HEK293 (cell line): ENCODE measurements at regions not wholly inside any gene's neighbourhood (a gene's known extent, or its start where the extent isn't known, plus 50 kb on each side); places are given as distances from the start of the nearest gene placed in this dataset.

Experiments
- CTCF ChIA-PET: fragments of 350-600 bp; formaldehyde crosslinking; extraction: SDS; loops from one replicate; lab custom pipeline; 2021; ENCODE audit warnings: antibody characterized with exemption; lab: Yijun Ruan, JAX
- POLR2A ChIA-PET: fragments of 300-600 bp; formaldehyde crosslinking; extraction: SDS; loops from one replicate; lab custom pipeline; 2020; ENCODE audit warnings: antibody characterized with exemption, inconsistent platforms; lab: Yijun Ruan, JAX
- H3K27ac ChIP-seq: fragments of 200-500 bp; sonication (Bioruptor generic); 2 replicates; pipeline ENCODE4 v1.5.1; 2014; ENCODE audit warnings: low read depth, low read length, control low read depth, inconsistent platforms; ENCODE audit errors: extremely low read depth
- H3K36me3 ChIP-seq, 2 experiments: fragments of 200-500 bp in 1 of 2; sonication (Bioruptor generic) in 1 of 2; 1 replicate in 1 of 2; 2 replicates in 1 of 2; pipeline ENCODE4 v1.5.1; 2014 to 2017; ENCODE audit warnings: inconsistent platforms in 2 of 2, low read length in 2 of 2; ENCODE audit not compliant: control insufficient read depth in 2 of 2, insufficient read depth in 1 of 2
- H3K4me1 ChIP-seq: fragments of 200-500 bp; sonication (Bioruptor generic); 2 replicates; pipeline ENCODE4 v1.5.1; 2014; ENCODE audit warnings: mild to moderate bottlenecking, low read length, inconsistent platforms; ENCODE audit not compliant: control insufficient read depth, insufficient read depth
- H3K4me3 ChIP-seq: 2 replicates; pipeline ENCODE4 v1.5.1; 2011; ENCODE audit warnings: low read depth, mild to moderate bottlenecking, control low read depth, low read length, moderate library complexity
- H3K9me3 ChIP-seq: fragments of 200-500 bp; sonication (Bioruptor generic); 2 replicates; pipeline ENCODE4 v1.5.1; 2014; ENCODE audit warnings: low read depth, low read length, inconsistent platforms; ENCODE audit not compliant: control insufficient read depth, insufficient read depth
- KLF1 ChIP-seq: fragments of 450-650 bp; formaldehyde crosslinking; IDR thresholded peaks from 2 replicates; pipeline ENCODE4 v1.5.1; 2016; ENCODE audit warnings: missing biosample characterization, missing genetic modification characterization
- SP2 ChIP-seq: fragments of 450-650 bp; formaldehyde crosslinking; IDR thresholded peaks from 2 replicates; pipeline ENCODE4 v1.5.1; 2016; ENCODE audit warnings: missing biosample characterization, missing genetic modification characterization
- TCF7L2 ChIP-seq: IDR thresholded peaks from 2 replicates; pipeline ENCODE4 v1.6.1; 2011; ENCODE audit warnings: low read depth, mild to moderate bottlenecking, inconsistent platforms, low read length, moderate library complexity, borderline replicate concordance
- ZNF19 ChIP-seq: fragments of 450-650 bp; formaldehyde crosslinking; IDR thresholded peaks from 2 replicates; pipeline ENCODE4; 2016; ENCODE audit warnings: missing biosample characterization, missing genetic modification characterization, low read depth
- ZNF214 ChIP-seq: fragments of 450-650 bp; formaldehyde crosslinking; IDR thresholded peaks from 2 replicates; pipeline ENCODE4 v1.5.1; 2017; ENCODE audit warnings: missing biosample characterization, mild to moderate bottlenecking, missing genetic modification characterization, borderline replicate concordance
- ZNF248 ChIP-seq: fragments of 450-650 bp; formaldehyde crosslinking; IDR thresholded peaks from 2 replicates; pipeline ENCODE4 v1.5.1; 2017; ENCODE audit warnings: missing biosample characterization, missing genetic modification characterization
- ZNF274 ChIP-seq, 2 experiments: fragments of 200-500 bp in 1 of 2; fragments of 450-650 bp in 1 of 2; sonication (Bioruptor generic) in 1 of 2; formaldehyde crosslinking in 1 of 2; IDR thresholded peaks; 2 replicates each; pipeline versions ENCODE4 v1.5.1 to v1.6.1; 2014 to 2016; ENCODE audit warnings: borderline replicate concordance in 1 of 2, inconsistent platforms in 1 of 2, low read length in 1 of 2, missing biosample characterization in 1 of 2, missing genetic modification characterization in 1 of 2
- ZNF341 ChIP-seq: fragments of 450-650 bp; formaldehyde crosslinking; IDR thresholded peaks from 2 replicates; pipeline ENCODE4; 2016; ENCODE audit warnings: low read depth, missing biosample characterization, missing genetic modification characterization
- ZNF37A ChIP-seq: fragments of 450-650 bp; IDR thresholded peaks from 2 replicates; pipeline ENCODE4 v1.5.1; 2018; ENCODE audit warnings: missing biosample characterization, missing genetic modification characterization
- ZNF391 ChIP-seq: fragments of 450-650 bp; formaldehyde crosslinking; IDR thresholded peaks from 2 replicates; pipeline ENCODE4 v1.5.1; 2016; ENCODE audit warnings: low read depth, missing biosample characterization, missing genetic modification characterization, borderline replicate concordance
- ZNF514 ChIP-seq: fragments of 450-650 bp; formaldehyde crosslinking; IDR thresholded peaks from 2 replicates; pipeline ENCODE4 v1.5.1; 2016; ENCODE audit warnings: missing biosample characterization, missing genetic modification characterization
- ZNF621 ChIP-seq: fragments of 450-650 bp; formaldehyde crosslinking; IDR thresholded peaks from 2 replicates; pipeline ENCODE4 v1.5.1; 2017; ENCODE audit warnings: missing biosample characterization, missing genetic modification characterization
- ZNF791 ChIP-seq: fragments of 450-650 bp; formaldehyde crosslinking; IDR thresholded peaks from 2 replicates; pipeline ENCODE4 v1.5.1; 2016; ENCODE audit warnings: missing biosample characterization, missing genetic modification characterization
- ZNF792 ChIP-seq: fragments of 450-650 bp; formaldehyde crosslinking; IDR thresholded peaks from 2 replicates; pipeline ENCODE4 v1.5.1; 2016; ENCODE audit warnings: missing biosample characterization, missing genetic modification characterization
- TF ChIP-seq, protein P1 (sequence below): fragments of 450-650 bp; formaldehyde crosslinking; IDR thresholded peaks from 2 replicates; pipeline ENCODE4 v1.5.1; 2016; ENCODE audit warnings: missing biosample characterization, missing genetic modification characterization, borderline replicate concordance
- TF ChIP-seq, protein P2 (sequence below): fragments of 450-650 bp; formaldehyde crosslinking; IDR thresholded peaks from 2 replicates; pipeline ENCODE4 v1.5.1; 2016; ENCODE audit warnings: missing biosample characterization, missing genetic modification characterization
- TF ChIP-seq, protein P3 (sequence below): fragments of 450-650 bp; formaldehyde crosslinking; IDR thresholded peaks from 2 replicates; pipeline ENCODE4 v1.5.1; 2016; ENCODE audit warnings: missing biosample characterization, missing genetic modification characterization
- TF ChIP-seq, protein P4 (sequence below): fragments of 450-650 bp; formaldehyde crosslinking; IDR thresholded peaks from 2 replicates; pipeline ENCODE4 v1.5.1; 2016; ENCODE audit warnings: missing biosample characterization, missing genetic modification characterization
- TF ChIP-seq, protein P5 (sequence below): fragments of 450-650 bp; formaldehyde crosslinking; IDR thresholded peaks from 2 replicates; pipeline ENCODE4 v1.5.1; 2016; ENCODE audit warnings: missing biosample characterization, missing genetic modification characterization
- TF ChIP-seq, protein P6 (sequence below): fragments of 450-650 bp; formaldehyde crosslinking; IDR thresholded peaks from 2 replicates; pipeline ENCODE4 v1.5.1; 2016; ENCODE audit warnings: missing biosample characterization, missing genetic modification characterization, borderline replicate concordance

DNA sequence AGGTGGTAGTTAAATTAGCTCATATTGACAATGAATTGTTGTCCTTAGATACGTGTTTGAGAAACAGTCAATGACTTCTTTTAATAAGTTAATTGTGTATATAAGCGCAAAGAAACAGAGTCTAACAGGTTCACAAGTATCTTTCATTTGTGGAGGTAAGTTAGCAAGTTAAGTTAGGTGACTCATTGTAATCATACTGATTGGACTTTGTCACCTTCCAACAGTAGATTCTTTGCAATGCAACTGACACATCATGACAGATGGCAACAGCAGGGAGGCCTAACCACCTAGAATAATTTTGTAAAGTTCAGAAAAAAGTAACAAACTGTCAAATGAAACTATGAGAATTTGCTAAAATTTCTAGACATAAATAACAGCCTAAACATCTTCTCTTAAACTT lies 207.6 kb upstream of the PITX2 start (continued):
- TF ChIP-seq ZNF19 (tag by site-specific recombination): no peak

DNA sequence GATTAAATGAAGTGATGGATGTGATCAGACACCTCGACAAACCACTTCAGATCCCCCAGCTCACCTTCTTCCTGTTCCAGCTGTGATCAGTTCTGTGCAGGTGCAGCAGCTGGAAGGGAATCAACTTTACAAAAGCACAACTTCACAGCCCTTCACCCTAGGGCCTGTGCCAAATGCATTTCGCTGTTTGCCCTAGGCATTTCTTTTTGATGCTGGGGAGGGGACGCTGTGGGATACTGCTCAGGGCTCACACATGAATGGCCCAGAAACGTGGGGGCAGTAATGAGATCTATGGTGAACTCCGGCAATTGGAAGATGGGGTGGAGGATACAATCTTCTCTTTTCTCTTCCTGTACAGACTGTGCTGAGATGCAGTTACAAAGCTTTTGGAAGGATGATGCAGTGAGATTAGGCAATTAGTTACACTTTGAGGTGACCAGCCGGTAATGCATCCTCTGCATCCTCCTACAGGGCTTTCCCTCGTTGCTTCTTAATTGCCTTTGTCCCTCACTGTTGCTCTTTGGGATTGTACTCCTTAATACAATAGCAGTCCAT lies 215.1 kb upstream of the PITX2 start:
- no peak overlapping the region for H3K27ac ChIP-seq
- no peaks in the 10 kb centered on the region for H3K36me3 ChIP-seq
- H3K4me3 ChIP-seq: no peak overlapping the region
- CTCF ChIA-PET: interaction anchor here (0.5 kb wide), 1 partner anchor 320 kb away, joined by 4 read pairs; no protein-coding TSS in a partner anchor
- no peaks in the 10 kb centered on the region for H3K9me3 ChIP-seq
- POLR2A ChIA-PET: no interaction called here
- no peaks in the 10 kb centered on the region for H3K4me1 ChIP-seq
- TF ChIP-seq ZNF391 (tag by site-specific recombination): no peak
- no peak for TF ChIP-seq ZNF792 (tag by site-specific recombination)
- TF ChIP-seq, protein P1, sequence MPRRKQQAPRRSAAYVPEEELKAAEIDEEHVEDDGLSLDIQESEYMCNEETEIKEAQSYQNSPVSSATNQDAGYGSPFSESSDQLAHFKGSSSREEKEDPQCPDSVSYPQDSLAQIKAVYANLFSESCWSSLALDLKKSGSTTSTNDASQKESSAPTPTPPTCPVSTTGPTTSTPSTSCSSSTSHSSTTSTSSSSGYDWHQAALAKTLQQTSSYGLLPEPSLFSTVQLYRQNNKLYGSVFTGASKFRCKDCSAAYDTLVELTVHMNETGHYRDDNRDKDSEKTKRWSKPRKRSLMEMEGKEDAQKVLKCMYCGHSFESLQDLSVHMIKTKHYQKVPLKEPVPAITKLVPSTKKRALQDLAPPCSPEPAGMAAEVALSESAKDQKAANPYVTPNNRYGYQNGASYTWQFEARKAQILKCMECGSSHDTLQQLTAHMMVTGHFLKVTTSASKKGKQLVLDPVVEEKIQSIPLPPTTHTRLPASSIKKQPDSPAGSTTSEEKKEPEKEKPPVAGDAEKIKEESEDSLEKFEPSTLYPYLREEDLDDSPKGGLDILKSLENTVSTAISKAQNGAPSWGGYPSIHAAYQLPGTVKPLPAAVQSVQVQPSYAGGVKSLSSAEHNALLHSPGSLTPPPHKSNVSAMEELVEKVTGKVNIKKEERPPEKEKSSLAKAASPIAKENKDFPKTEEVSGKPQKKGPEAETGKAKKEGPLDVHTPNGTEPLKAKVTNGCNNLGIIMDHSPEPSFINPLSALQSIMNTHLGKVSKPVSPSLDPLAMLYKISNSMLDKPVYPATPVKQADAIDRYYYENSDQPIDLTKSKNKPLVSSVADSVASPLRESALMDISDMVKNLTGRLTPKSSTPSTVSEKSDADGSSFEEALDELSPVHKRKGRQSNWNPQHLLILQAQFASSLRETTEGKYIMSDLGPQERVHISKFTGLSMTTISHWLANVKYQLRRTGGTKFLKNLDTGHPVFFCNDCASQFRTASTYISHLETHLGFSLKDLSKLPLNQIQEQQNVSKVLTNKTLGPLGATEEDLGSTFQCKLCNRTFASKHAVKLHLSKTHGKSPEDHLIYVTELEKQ: no peak
- TF ChIP-seq, protein P2, sequence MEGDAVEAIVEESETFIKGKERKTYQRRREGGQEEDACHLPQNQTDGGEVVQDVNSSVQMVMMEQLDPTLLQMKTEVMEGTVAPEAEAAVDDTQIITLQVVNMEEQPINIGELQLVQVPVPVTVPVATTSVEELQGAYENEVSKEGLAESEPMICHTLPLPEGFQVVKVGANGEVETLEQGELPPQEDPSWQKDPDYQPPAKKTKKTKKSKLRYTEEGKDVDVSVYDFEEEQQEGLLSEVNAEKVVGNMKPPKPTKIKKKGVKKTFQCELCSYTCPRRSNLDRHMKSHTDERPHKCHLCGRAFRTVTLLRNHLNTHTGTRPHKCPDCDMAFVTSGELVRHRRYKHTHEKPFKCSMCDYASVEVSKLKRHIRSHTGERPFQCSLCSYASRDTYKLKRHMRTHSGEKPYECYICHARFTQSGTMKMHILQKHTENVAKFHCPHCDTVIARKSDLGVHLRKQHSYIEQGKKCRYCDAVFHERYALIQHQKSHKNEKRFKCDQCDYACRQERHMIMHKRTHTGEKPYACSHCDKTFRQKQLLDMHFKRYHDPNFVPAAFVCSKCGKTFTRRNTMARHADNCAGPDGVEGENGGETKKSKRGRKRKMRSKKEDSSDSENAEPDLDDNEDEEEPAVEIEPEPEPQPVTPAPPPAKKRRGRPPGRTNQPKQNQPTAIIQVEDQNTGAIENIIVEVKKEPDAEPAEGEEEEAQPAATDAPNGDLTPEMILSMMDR (tag by site-specific recombination): no peak
- TF ChIP-seq, protein P3, sequence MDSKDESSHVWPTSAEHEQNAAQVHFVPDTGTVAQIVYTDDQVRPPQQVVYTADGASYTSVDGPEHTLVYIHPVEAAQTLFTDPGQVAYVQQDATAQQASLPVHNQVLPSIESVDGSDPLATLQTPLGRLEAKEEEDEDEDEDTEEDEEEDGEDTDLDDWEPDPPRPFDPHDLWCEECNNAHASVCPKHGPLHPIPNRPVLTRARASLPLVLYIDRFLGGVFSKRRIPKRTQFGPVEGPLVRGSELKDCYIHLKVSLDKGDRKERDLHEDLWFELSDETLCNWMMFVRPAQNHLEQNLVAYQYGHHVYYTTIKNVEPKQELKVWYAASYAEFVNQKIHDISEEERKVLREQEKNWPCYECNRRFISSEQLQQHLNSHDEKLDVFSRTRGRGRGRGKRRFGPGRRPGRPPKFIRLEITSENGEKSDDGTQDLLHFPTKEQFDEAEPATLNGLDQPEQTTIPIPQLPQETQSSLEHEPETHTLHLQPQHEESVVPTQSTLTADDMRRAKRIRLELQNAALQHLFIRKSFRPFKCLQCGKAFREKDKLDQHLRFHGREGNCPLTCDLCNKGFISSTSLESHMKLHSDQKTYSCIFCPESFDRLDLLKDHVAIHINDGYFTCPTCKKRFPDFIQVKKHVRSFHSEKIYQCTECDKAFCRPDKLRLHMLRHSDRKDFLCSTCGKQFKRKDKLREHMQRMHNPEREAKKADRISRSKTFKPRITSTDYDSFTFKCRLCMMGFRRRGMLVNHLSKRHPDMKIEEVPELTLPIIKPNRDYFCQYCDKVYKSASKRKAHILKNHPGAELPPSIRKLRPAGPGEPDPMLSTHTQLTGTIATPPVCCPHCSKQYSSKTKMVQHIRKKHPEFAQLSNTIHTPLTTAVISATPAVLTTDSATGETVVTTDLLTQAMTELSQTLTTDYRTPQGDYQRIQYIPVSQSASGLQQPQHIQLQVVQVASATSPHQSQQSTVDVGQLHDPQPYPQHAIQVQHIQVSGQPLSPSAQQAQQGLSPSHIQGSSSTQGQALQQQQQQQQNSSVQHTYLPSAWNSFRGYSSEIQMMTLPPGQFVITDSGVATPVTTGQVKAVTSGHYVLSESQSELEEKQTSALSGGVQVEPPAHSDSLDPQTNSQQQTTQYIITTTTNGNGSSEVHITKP: no peak
- no peak for TF ChIP-seq ZNF621
- TF ChIP-seq TCF7L2: no peak
- TF ChIP-seq ZNF248: no peak
- no peak for TF ChIP-seq ZNF791
- no peak for TF ChIP-seq SP2
- no peak for TF ChIP-seq ZNF514 (tag by site-specific recombination)
- TF ChIP-seq, protein P4, sequence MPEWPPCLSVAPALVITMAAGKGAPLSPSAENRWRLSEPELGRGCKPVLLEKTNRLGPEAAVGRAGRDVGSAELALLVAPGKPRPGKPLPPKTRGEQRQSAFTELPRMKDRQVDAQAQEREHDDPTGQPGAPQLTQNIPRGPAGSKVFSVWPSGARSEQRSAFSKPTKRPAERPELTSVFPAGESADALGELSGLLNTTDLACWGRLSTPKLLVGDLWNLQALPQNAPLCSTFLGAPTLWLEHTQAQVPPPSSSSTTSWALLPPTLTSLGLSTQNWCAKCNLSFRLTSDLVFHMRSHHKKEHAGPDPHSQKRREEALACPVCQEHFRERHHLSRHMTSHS (tag by site-specific recombination): no peak
- TF ChIP-seq, protein P5, sequence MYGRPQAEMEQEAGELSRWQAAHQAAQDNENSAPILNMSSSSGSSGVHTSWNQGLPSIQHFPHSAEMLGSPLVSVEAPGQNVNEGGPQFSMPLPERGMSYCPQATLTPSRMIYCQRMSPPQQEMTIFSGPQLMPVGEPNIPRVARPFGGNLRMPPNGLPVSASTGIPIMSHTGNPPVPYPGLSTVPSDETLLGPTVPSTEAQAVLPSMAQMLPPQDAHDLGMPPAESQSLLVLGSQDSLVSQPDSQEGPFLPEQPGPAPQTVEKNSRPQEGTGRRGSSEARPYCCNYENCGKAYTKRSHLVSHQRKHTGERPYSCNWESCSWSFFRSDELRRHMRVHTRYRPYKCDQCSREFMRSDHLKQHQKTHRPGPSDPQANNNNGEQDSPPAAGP (tag by site-specific recombination): no peak
- no peak for TF ChIP-seq ZNF341
- TF ChIP-seq ZNF37A (tag by site-specific recombination): no peak
- no peak for TF ChIP-seq ZNF214
- TF ChIP-seq, protein P6, sequence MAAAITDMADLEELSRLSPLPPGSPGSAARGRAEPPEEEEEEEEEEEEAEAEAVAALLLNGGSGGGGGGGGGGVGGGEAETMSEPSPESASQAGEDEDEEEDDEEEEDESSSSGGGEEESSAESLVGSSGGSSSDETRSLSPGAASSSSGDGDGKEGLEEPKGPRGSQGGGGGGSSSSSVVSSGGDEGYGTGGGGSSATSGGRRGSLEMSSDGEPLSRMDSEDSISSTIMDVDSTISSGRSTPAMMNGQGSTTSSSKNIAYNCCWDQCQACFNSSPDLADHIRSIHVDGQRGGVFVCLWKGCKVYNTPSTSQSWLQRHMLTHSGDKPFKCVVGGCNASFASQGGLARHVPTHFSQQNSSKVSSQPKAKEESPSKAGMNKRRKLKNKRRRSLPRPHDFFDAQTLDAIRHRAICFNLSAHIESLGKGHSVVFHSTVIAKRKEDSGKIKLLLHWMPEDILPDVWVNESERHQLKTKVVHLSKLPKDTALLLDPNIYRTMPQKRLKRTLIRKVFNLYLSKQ: no peak
- TF ChIP-seq ZNF274 (IDR thresholded peaks at IDR 0.05; ENCODE audit: low read length): no peak
- TF ChIP-seq ZNF274 (tag by site-specific recombination; IDR thresholded peaks at IDR 0.05; ENCODE audit: borderline replicate concordance): no peak
- TF ChIP-seq KLF1 (tag by site-specific recombination): no peak
